MCF 10A (cell line): ENCODE measurements at regions not wholly inside any gene's neighbourhood (a gene's known extent, or its start where the extent isn't known, plus 50 kb on each side); places are given as distances from the start of the nearest gene placed in this dataset.

Experiments used
- BruUV-seq: library from RNA; stranded (reverse); fragments of 400-500 nt; replicated peaks from 2 replicates; lab custom pipeline; 2021; lab: Mats Ljungman, UMichigan
- CTCF ChIA-PET: fragments of 300-600 bp; sonication (Branson Sonifier 250); formaldehyde crosslinking; extraction: SDS; loops from one replicate; lab custom pipeline; 2021; ENCODE audit warnings: antibody characterized with exemption, inconsistent platforms; lab: Yijun Ruan, JAX
- POLR2A ChIA-PET: fragments of 300-600, 350-650 bp; sonication (Branson Sonifier 250); formaldehyde crosslinking; extraction: SDS; loops from one replicate; lab custom pipeline; 2020; ENCODE audit warnings: antibody characterized with exemption, inconsistent platforms; lab: Yijun Ruan, JAX
- DNase-seq: peaks from one replicate; pipeline ENCODE4 v3.0.0-alpha.2; 2018; ENCODE audit not compliant: unreplicated experiment
- H3K27ac Mint-ChIP-seq: one replicate; pipeline ENCODE4 v1.8.0; 2022; ENCODE audit warnings: mild to moderate bottlenecking, low read depth, mixed read lengths; ENCODE audit not compliant: unreplicated experiment
- H3K27me3 Mint-ChIP-seq: one replicate; pipeline ENCODE4 v1.8.0; 2022; ENCODE audit warnings: mixed read lengths; ENCODE audit not compliant: insufficient read depth, unreplicated experiment
- H3K36me3 Mint-ChIP-seq: one replicate; pipeline ENCODE4 v1.8.0; 2022; ENCODE audit warnings: mild to moderate bottlenecking, moderate library complexity, mixed read lengths; ENCODE audit not compliant: insufficient read depth, unreplicated experiment
- H3K4me1 Mint-ChIP-seq: one replicate; pipeline ENCODE4 v1.8.0; 2022; ENCODE audit warnings: mixed read lengths; ENCODE audit not compliant: insufficient read depth, unreplicated experiment
- H3K4me3 Mint-ChIP-seq: one replicate; pipeline ENCODE4 v1.8.0; 2022; ENCODE audit warnings: mild to moderate bottlenecking, moderate library complexity, mixed read lengths; ENCODE audit not compliant: unreplicated experiment
- H3K9me3 Mint-ChIP-seq: one replicate; pipeline ENCODE4 v1.8.0; 2022; ENCODE audit warnings: mixed read lengths; ENCODE audit not compliant: unreplicated experiment
- CTCF ChIP-seq: fragments of 200-600 bp; IDR thresholded peaks from one replicate; pipeline ENCODE4 v1.8.0; 2022; ENCODE audit warnings: antibody characterized with exemption, mild to moderate bottlenecking; ENCODE audit not compliant: unreplicated experiment
- intact Hi-C: fragments of 100-400 bp; cut with micrococcal nuclease; formaldehyde crosslinking; loops from 2 replicates; pipeline ENCODE4 v1.14.1; 2022

- Mint-ChIP-seq H3K27ac (no peak overlapping the region), H3K36me3 (peaks cover 62% of the 10 kb centered on the region), H3K27me3 (no peaks in the 10 kb centered on the region), H3K4me3 (no peak overlapping the region), H3K9me3 (no peaks in the 10 kb centered on the region), H3K4me1 (peaks cover 27% of the 10 kb centered on the region)
- no peak for TF ChIP-seq CTCF
- no TSS peak for BruUV-seq
- intact Hi-C loops = no loop called here
- ChIA-PET CTCF (interaction anchor here (0.6 to 1.4 kb wide), 4 partner anchors 9 to 251 kb away, joined by 3 to 4 read pairs (median 3); no protein-coding TSS in a partner anchor), POLR2A (interaction anchor here (0.6 to 2.6 kb wide), 6 partner anchors 9 to 1198 kb away, joined by 3 to 17 read pairs (median 4); no protein-coding TSS in a partner anchor)
- DNase-seq = no peak
These were observed 157.2 kb downstream of the SEC14L1 start for GRCh38 chr17:77297693-77298666.

- POLR2A ChIA-PET = interaction anchor here (1.1 to 2.6 kb wide), 4 partner anchors 12 to 44 kb away, joined by 3 to 17 read pairs (median 4); no protein-coding TSS in a partner anchor
- Mint-ChIP-seq H3K4me3 (no peak overlapping the region), H3K27ac (no peak overlapping the region), H3K9me3 (no peaks in the 10 kb centered on the region), H3K27me3 (no peaks in the 10 kb centered on the region), H3K36me3 (peaks cover 62% of the 10 kb centered on the region), H3K4me1 (peaks cover 24% of the 10 kb centered on the region)
- BruUV-seq = no TSS peak
- CTCF ChIA-PET = interaction anchor here (0.7 to 1.4 kb wide), 3 partner anchors 10 to 32 kb away, joined by 3 to 4 read pairs (median 3); no protein-coding TSS in a partner anchor
- TF ChIP-seq CTCF = no peak
- DNase-seq = no peak
- intact Hi-C loops = no loop called here
These were observed 158.0 kb downstream of the SEC14L1 start for GRCh38 chr17:77298811-77299210.

GRCh38 chr17:77299256-77300015 is 158.7 kb downstream of the SEC14L1 start:
- POLR2A ChIA-PET = interaction anchor here (0.6 to 3.4 kb wide), 9 partner anchors 9 to 718 kb away, joined by 3 to 17 read pairs (median 3); no protein-coding TSS in a partner anchor
- peaks cover 24% of the 10 kb centered on the region for H3K4me1 Mint-ChIP-seq
- CTCF ChIA-PET = interaction anchor here (0.6 to 1.4 kb wide), 5 partner anchors 11 to 282 kb away, joined by 3 to 4 read pairs (median 3); no protein-coding TSS in a partner anchor
- H3K4me3 Mint-ChIP-seq = no peak overlapping the region
- no peak for DNase-seq
- H3K36me3 Mint-ChIP-seq = peaks cover 56% of the 10 kb centered on the region
- no peaks in the 10 kb centered on the region for H3K27me3 Mint-ChIP-seq
- BruUV-seq = no TSS peak
- H3K27ac Mint-ChIP-seq = no peak overlapping the region
- no peak for TF ChIP-seq CTCF
- H3K9me3 Mint-ChIP-seq = no peaks in the 10 kb centered on the region
- intact Hi-C loops = no loop called here
